ENCODE measurements at regions not wholly inside any gene's neighbourhood (a gene's known extent, or its start where the extent isn't known, plus 50 kb on each side); places are given as distances from the start of the nearest gene placed in this dataset.
"Not testable (repeated sequence)": the region's sequence is repeated elsewhere in the genome, so short reads cannot be mapped to it uniquely, and the experiment has no call there.

GRCh38 chrX:92760963-92761362 lies 912.4 kb downstream of the NAP1L3 start:
- intact Hi-C loops (cut with DNase I) = not testable (repeated sequence)

More at GRCh38 chrX:92760963-92761362, 912.4 kb downstream of the NAP1L3 start:
- H3K36me3 ChIP-seq (ENCODE audit: control insufficient read depth in 1 of 2, insufficient read depth in 2 of 2, low read length in 1 of 2); H3K9me3 ChIP-seq (ENCODE audit: control insufficient read depth, low read length); ATAC-seq (ENCODE audit: low FRiP score); DNase-seq; H3K4me1 ChIP-seq (ENCODE audit: control insufficient read depth in 1 of 2, insufficient read depth in 2 of 2, low read length in 2 of 2); H3K27me3 ChIP-seq (ENCODE audit: control insufficient read depth in 1 of 2, insufficient read depth in 2 of 2, low read length in 1 of 2); H3K4me3 ChIP-seq (ENCODE audit: low read length in 2 of 2); H3K27ac ChIP-seq (ENCODE audit: low read depth in 1 of 2, low read length in 2 of 2): not testable (repeated sequence)
- WGBS, 2 donors = 45 to 50% methylated on average over 1 to 2 of the region's 2 CpGs

Measured in aorta (tissue), 5 donors.